OCI-LY1 (cell line): ENCODE measurements at regions not wholly inside any gene's neighbourhood (a gene's known extent, or its start where the extent isn't known, plus 50 kb on each side); places are given as distances from the start of the nearest gene placed in this dataset.

Experiments used
- H2AFZ ChIP-seq: fragments of 200-600 bp; sonication (generic), shearing (Covaris generic); 2 replicates; pipeline ENCODE4 v1.6.0; 2014; ENCODE audit warnings: antibody characterized with exemption, mild to moderate bottlenecking, low read length
- H3F3A ChIP-seq: fragments of 200-600 bp; sonication (generic), shearing (Covaris generic); 2 replicates; pipeline ENCODE4 v1.6.0; 2014; ENCODE audit warnings: mild to moderate bottlenecking, antibody characterized with exemption, low read length, moderate library complexity; ENCODE audit not compliant: insufficient read depth
- H3K27ac ChIP-seq: fragments of 200-600 bp; sonication (generic); 2 replicates; pipeline ENCODE4 v1.5.1; 2014; ENCODE audit warnings: low read length, mixed run types, mild to moderate bottlenecking, low read depth; ENCODE audit not compliant: poor library complexity, severe bottlenecking
- H3K27me3 ChIP-seq: fragments of 200-600 bp; sonication (generic); 2 replicates; pipeline ENCODE4 v1.6.0; 2014; ENCODE audit warnings: antibody characterized with exemption, mild to moderate bottlenecking, low read length, moderate library complexity; ENCODE audit not compliant: insufficient read depth
- H3K36me3 ChIP-seq: fragments of 200-600 bp; sonication (generic); 2 replicates; pipeline ENCODE4 v1.6.1; 2014; ENCODE audit warnings: mild to moderate bottlenecking, antibody characterized with exemption, low read length, moderate library complexity, mixed read lengths; ENCODE audit not compliant: insufficient read depth
- H3K4me1 ChIP-seq: fragments of 200-600 bp; sonication (generic); 2 replicates; pipeline ENCODE4 v1.5.1; 2014; ENCODE audit warnings: mild to moderate bottlenecking, low read length, moderate library complexity; ENCODE audit not compliant: insufficient read depth, severe bottlenecking
- H3K4me2 ChIP-seq: fragments of 200-600 bp; sonication (generic), shearing (Covaris generic); 2 replicates; pipeline ENCODE4 v1.6.1; 2014; ENCODE audit warnings: low read length
- H3K4me3 ChIP-seq: fragments of 200-600 bp; sonication (generic); 2 replicates; pipeline ENCODE4 v1.5.1; 2014; ENCODE audit warnings: low read length, low read depth, mild to moderate bottlenecking, mixed read lengths; ENCODE audit not compliant: poor library complexity, severe bottlenecking
- H3K79me2 ChIP-seq: fragments of 200-600 bp; shearing (Covaris generic); 2 replicates; pipeline ENCODE4 v1.6.1; 2016; ENCODE audit warnings: mixed run types, low read length, mixed read lengths; ENCODE audit not compliant: insufficient read depth
- H3K9ac ChIP-seq: fragments of 200-600 bp; sonication (generic), shearing (Covaris generic); 2 replicates; pipeline ENCODE4 v1.6.1; 2014; ENCODE audit warnings: mild to moderate bottlenecking, low read length, mixed read lengths
- H3K9me2 ChIP-seq: fragments of 200-600 bp; sonication (generic), shearing (Covaris generic); 2 replicates; pipeline ENCODE4 v1.6.1; 2014; ENCODE audit warnings: low read depth, mild to moderate bottlenecking, low read length, mixed read lengths
- H3K9me3 ChIP-seq: fragments of 200-600 bp; shearing (Covaris generic); 2 replicates; pipeline ENCODE4 v1.6.1; 2014; ENCODE audit warnings: low read length, mixed read lengths
- H4K20me1 ChIP-seq: fragments of 200-600 bp; sonication (generic), shearing (Covaris generic); 2 replicates; pipeline ENCODE4 v1.6.0; 2016; ENCODE audit warnings: mild to moderate bottlenecking, low read length; ENCODE audit not compliant: insufficient read depth
- CTCF ChIP-seq: fragments of 200-600 bp; sonication (generic), shearing (Covaris generic); IDR thresholded peaks from 2 replicates; pipeline ENCODE4 v1.5.1; 2017; ENCODE audit warnings: mild to moderate bottlenecking, antibody characterized with exemption, low read length, moderate library complexity, mixed read lengths
- EZH2 ChIP-seq: fragments of 200-600 bp; sonication (generic), shearing (Covaris generic); IDR thresholded peaks from 2 replicates; pipeline ENCODE4 v1.8.0; 2017; ENCODE audit warnings: borderline replicate concordance, mixed run types, mild to moderate bottlenecking, antibody characterized with exemption, low read length, moderate library complexity, mixed read lengths

- TF ChIP-seq CTCF (no peak), EZH2 (no peak)
- Histone ChIP-seq H3K4me2 (no peak overlapping the region), H3F3A (no peaks in the 10 kb centered on the region), H3K9me2 (no peaks in the 10 kb centered on the region), H3K36me3 (no peaks in the 10 kb centered on the region), H3K9ac (no peak overlapping the region), H3K27me3 (no peaks in the 10 kb centered on the region), H3K4me1 (no peaks in the 10 kb centered on the region), H2AFZ (no peak overlapping the region), H3K4me3 (no peak overlapping the region), H3K9me3 (no peaks in the 10 kb centered on the region), H4K20me1 (no peaks in the 10 kb centered on the region), H3K27ac (no peak overlapping the region), H3K79me2 (no peaks in the 10 kb centered on the region)
Observed at GRCh38 chr12:81843599-81843998, 84.4 kb upstream of the PPFIA2 start.

DNA sequence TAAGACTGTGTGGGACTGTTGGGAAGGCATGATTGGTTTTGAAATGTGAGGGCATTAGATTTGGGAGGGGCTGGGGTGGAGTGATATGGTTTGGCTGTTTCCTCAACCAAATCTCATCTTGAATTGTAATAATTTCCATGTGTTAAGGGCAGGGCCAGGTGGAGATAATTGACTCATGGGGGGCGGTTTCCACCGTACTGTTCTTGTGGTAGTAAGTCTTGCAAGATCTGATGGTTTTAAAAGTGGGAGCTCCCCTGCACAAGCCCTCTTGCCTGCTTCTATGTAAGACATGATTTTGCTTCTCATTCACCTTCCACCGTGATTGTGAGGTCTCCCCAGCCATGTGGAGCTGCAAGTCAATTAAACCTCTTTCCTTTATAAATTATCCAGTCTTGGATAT, 76.6 kb upstream of the PPFIA2 start:
- H3K79me2 ChIP-seq: no peaks in the 10 kb centered on the region
- no peak overlapping the region for H3K27ac ChIP-seq
- H3K4me2 ChIP-seq: no peak overlapping the region
- no peak overlapping the region for H2AFZ ChIP-seq
- H3K9me3 ChIP-seq: no peaks in the 10 kb centered on the region
- no peak overlapping the region for H3K9ac ChIP-seq
- no peak overlapping the region for H3K4me3 ChIP-seq
- H3K4me1 ChIP-seq: no peaks in the 10 kb centered on the region
- H3K36me3 ChIP-seq: no peaks in the 10 kb centered on the region
- H3F3A ChIP-seq: no peaks in the 10 kb centered on the region
- no peak for TF ChIP-seq CTCF
- no peaks in the 10 kb centered on the region for H3K9me2 ChIP-seq
- no peaks in the 10 kb centered on the region for H4K20me1 ChIP-seq
- H3K27me3 ChIP-seq: no peaks in the 10 kb centered on the region

GRCh38 chr12:81819991-81820633, 61.0 kb upstream of the PPFIA2 start:
- Histone ChIP-seq H3K9ac (no peak overlapping the region), H2AFZ (no peak overlapping the region), H3K9me3 (no peaks in the 10 kb centered on the region), H3K4me1 (no peaks in the 10 kb centered on the region), H3K9me2 (no peaks in the 10 kb centered on the region), H3K4me2 (no peak overlapping the region), H3K27me3 (no peaks in the 10 kb centered on the region), H3K36me3 (no peaks in the 10 kb centered on the region), H3K4me3 (no peak overlapping the region), H3K79me2 (no peaks in the 10 kb centered on the region), H3F3A (no peaks in the 10 kb centered on the region), H3K27ac (no peak overlapping the region), H4K20me1 (no peaks in the 10 kb centered on the region)
- TF ChIP-seq CTCF (no peak), EZH2 (no peak)
